HG03460 (cell line): ENCODE measurements at regions not wholly inside any gene's neighbourhood (a gene's known extent, or its start where the extent isn't known, plus 50 kb on each side); places are given as distances from the start of the nearest gene placed in this dataset.

Experiments used
- ATAC-seq: cut with Tn5 transposase; IDR thresholded peaks from one replicate; pipeline ENCODE4 v1.9.1; 2021; ENCODE audit not compliant: unreplicated experiment

- no peak for ATAC-seq
Observed at GRCh38 chr22:49052560-49052959, 775.1 kb downstream of the BRD1 start.

DNA sequence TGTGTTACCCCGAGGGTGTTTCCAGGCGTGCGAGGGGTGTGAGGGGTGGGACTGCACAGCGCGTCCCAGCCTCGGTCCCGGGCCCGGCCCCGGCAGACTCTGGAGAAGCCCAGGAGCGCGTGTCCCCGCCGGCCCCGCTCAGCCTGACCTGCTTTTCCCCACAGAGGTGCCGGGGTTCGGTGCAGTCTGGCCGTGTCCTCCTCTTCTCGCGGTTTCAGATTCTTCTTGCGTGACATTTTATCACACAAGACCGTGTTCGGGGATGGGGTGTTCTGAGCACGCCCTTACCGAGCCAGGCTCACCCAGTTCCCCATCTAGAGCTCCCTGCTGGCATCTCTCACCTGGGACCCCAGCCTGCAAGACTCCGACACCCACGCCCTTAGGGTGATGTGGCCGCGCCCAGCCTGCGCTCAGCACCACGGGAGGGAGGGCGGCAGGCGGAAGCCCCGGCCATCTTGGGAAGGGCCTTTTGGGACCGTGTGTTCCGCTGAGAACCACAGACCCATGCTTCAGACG is 775.6 kb downstream of the BRD1 start:
- ATAC-seq, result no peak

- ATAC-seq, result no peak
Observed at GRCh38 chr22:49051491-49052022, 776.1 kb downstream of the BRD1 start.

GRCh38 chr22:49049691-49050090 is 778.0 kb downstream of the BRD1 start:
- ATAC-seq, result no peak

- ATAC-seq, result no peak
Observed at GRCh38 chr22:49048591-49048990, 779.1 kb downstream of the BRD1 start.

GRCh38 chr22:49047447-49047846 is 780.2 kb downstream of the BRD1 start:
- no peak for ATAC-seq

DNA sequence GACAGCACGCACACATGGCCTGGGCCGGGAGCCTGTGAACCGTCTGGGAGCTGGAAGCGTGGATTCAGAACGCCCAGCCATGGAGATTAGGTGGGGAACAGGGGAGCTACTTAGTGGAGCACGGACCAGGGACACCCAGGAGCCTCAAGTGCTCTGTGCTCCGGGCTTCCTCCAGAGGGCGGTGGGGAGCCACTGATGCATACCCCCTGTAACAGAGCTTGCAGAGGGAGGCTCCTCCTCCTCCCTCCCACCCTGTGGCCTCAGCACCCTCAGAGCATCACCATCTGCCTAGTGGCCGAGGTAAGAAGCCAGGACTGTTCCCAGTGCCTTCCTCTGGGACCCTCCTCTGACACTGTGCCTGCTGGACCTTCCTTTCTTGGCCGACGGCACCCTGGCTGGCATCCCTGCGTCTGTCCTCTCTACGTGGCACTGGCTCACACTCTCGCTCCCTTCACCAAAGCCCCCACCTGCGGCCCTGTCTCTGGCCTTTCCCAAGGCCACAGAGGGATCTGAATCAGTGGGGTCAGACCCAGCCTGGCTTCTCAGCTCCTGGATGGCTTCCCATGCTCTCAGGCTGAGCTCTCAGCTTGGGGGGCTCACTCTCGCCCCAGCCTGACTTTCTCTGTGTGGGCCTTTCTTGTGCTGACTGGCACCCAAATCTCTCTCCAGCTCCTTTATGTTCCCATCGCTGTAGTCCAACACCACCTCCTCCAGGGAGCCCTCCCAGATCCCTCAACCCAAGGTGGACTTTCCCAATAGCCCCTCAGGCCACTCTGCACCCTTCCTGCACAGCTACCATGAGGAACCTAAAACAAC is 780.9 kb downstream of the BRD1 start:
- no peak for ATAC-seq

DNA sequence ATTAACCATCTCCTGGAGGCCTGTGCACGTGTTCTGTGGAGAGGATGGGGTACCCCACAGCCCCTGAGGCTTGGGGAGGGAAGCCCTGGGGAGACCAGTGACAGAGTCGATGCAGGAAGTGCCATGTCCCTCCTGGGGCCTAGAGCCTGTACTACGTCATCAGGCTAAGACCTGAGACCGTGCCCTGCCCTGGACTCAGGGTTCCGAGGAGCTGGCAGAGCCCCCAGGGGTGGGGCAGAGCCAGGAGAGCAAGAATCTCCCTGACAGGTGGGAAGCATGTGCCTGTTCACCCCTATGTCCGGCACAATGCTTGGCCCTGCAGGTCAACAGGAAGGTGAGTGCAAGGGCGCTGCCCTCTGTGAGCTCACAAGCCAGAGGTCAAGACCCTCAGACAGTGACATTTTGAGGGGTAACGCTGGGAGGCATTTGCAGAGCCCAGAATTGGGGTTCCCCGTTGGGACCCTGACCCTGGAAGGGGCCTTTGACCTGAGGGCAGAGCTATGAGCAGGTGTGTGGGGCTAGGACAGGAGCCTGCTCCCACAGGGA is 781.6 kb downstream of the BRD1 start:
- no peak for ATAC-seq

- ATAC-seq, result no peak
Observed at GRCh38 chr22:49045276-49045675, 782.4 kb downstream of the BRD1 start.

- no peak for ATAC-seq
Observed at GRCh38 chr22:49044776-49045175, 782.9 kb downstream of the BRD1 start.

DNA sequence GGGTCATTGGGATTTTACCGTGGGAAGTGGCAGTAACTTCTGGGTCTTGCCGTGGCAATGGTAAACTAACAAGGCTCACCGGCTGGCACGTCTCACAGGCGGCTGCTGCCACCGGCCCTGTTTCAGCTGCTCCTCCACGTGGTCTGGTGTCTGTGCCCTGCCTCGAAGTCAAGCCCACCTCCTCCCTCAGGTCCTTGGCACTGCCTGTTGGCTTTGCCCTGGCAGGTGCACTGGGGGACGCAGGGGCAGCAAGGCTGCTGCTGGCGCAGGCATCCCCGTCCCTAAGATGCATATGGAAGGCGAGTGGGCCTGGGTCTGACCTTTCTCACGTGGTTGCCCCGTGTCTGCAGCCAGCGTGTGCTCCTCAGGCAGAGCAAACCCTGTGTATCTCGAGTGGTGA is 783.6 kb downstream of the BRD1 start:
- ATAC-seq, result no peak

GRCh38 chr22:49042877-49043859 is 784.5 kb downstream of the BRD1 start:
- no peak for ATAC-seq

DNA sequence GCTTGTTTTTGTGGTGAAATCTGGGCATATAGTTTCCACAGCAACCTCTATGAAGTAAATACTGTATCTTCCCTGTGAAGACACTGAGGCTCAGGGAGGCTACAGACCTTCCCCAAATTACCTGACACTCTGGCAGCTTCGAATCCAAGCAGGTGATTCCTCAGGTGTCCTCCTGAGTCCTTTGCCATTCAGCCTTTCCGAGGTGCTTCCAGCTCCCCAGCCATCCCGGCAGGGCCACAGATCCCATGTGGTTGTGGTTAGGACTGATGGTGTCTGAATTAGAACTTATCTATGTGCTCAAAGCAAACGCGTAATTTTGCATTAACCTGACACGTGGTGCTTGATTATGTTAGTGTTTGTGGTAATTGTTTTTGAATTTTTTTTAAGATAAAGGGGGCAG is 785.6 kb downstream of the BRD1 start:
- no peak for ATAC-seq

DNA sequence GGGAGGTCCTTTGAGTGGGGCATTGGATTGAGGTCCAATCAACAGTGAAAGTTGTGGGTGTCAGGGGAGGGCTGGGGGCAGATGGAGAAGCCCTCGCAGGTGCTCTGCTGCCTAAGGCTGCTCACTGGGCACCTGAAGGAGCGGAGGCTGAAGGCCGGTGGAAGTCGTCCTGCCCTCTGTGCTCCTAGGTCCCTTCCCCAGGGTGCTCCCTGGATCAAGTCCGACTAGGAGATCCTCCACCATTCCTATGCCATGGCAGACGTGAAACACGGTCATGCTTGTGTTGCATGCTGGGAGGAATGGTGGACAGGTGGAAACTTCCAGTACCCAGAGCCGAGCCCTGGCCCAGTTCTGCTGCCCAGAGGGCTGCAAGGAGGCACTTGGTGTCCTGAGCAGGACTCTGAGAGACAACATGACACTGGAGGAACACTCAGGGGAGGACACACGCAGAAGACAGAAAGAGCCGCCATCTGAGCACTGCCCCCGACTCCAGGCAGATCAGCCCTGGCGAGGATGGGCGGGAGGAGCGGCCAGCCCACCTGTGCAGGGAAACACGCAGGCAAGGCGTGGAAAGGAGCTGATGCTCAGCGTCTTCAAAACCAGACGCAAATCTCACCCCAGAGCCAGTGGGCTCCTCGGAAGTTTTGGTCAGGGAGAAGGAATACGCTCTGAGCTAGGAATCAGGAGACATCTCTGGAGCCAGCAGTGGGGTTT is 786.8 kb downstream of the BRD1 start:
- ATAC-seq, result no peak

DNA sequence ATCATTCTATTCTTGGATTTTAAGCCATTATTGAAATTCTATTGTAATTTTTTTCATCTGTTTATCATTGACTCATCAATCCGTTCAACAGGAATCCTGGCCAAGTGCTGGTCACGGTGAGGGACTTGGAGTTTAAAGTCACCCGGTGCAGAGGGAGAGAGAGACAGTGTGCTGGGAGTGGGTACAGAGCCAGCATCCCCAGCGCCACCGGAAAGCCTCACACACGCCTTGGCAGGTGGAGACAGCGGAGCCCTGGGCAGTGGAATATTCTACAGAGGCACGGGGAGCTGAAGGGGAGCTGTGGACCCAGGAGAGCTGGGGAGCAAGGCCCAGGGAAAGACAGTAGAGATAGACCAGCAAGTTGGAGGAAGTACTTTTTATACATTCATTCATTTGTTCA is 787.6 kb downstream of the BRD1 start:
- no peak for ATAC-seq

DNA sequence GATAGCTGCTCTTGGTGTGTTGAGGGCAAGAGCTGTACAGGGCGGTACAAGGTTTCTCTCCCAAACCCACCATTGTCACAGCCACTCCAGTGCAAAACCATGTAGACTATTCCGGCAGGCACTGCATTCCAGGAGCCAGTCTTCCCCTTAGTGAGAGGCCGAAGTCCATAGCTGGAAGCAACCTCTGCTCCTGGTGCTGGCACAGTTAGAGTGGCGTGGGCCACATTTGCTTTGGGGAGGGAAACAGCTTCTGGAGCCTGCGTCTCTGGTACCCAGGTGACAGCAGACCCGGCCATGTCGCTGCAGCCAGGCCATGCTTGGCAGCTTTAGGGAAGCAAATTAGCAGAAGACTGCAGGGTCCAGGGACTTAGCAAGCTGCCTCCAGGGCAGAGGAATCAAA is 788.0 kb downstream of the BRD1 start:
- no peak for ATAC-seq

DNA sequence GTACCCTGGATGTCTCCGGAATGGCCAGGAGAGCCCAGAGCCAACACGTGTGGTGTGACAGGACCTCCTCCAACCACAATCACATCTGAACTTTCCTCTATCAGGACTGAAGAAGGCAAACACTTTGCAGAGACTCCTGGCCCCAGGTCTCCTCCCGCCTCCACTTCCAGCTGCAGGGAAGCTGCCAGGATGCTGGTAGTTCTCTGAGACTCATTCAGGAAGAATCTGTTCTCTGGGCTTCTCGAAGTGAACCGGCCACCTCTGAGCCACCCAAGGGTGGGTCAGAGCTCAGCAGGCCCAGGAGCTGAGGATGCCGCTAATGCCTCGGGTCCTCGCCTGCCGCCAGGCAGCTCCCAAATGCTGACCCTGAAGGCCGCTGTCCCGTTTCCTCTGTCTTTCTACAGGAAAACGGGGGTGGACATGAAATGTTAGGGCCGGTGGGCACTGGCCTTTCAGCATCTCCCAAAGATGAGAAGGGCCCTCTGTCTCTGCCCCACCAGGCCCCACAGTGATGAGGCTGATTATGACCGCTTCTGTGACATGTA is 789.9 kb downstream of the BRD1 start:
- no peak for ATAC-seq

GRCh38 chr22:49036513-49036912 is 791.2 kb downstream of the BRD1 start:
- ATAC-seq, result no peak

- ATAC-seq, result no peak
Observed at GRCh38 chr22:49035818-49036457, 791.7 kb downstream of the BRD1 start.
